ENCODE measurements at regions not wholly inside any gene's neighbourhood (a gene's known extent, or its start where the extent isn't known, plus 50 kb on each side); places are given as distances from the start of the nearest gene placed in this dataset.

DNA sequence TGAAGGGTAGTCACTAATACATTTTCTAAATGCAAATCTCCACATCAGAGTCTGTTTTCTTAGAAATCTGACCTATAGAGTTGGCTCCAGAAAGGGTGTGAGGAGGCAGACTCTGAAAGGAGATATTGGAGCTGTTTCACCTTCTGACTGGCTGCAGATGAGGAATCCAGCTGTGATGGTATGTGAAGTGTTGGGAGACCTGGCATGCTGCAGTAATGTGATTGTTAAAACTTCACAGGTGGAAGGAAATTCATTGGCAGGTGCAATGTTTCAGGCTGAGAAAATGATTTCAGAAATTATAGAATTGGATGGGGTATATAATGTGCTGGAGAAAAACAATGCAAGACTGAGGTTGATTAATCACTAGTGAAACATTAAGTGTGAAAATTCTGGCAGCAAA is 1134.0 kb upstream of the LRRN3 start:
- DNase-seq = no peak

DNA sequence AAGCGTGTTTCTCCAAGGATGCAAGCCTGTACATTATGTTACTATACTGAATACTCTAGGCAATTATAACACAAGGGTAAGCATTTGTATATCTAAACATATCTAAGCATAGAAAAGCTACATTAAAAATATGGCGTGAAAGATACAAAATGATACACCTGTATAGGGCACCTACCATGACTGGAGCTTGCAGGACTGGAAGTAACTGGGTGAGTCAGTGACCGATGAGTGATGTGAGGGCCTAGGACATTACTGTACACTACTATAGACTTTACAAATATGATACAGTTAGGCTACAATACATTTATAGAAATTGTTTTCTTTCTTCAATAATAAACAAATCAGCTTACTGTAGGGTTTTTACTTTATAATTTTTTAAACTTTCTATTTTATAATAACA is 1127.2 kb upstream of the LRRN3 start:
- no peak for DNase-seq

DNA sequence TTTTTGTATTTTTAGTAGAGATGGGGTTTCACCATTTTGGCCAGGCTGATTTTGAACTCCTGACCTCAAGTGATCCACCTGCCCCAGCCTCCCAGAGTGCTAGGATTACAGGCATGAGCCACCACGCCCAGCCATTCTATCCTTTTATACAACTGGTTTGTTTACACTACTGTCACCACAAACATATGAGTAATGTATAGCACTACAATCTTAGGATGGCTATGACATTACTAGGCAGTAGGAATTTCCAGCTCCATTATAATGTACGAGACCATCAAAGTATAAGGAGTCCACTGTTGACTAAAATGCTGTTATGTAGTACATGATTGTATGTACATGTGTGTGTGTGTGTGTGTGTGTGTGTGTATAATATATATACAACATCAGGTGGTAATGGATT is 1126.1 kb upstream of the LRRN3 start:
- DNase-seq = no peak

GRCh38 chr7:109967406-109967805 is 1123.5 kb upstream of the LRRN3 start:
- no peak for DNase-seq

DNA sequence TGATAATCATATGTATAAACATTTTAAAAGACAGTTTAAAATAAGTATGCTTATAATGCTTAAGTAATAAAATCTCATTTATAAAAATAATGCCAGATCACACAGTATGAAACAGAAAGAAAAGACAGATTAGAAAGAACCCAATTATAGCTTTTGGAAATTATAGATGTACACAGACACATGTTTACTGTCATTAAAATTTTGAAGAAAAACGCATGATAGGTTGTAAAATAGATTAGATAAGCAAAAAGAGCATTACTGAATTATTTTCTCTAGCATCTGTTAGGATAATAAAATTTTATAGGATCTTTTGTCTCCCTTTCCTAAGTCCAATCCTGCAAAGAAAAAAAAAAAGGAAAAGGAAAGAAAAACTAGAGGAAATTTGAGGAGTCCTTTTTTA is 1107.3 kb upstream of the LRRN3 start:
- no peak for DNase-seq

- no peak for DNase-seq
Observed at GRCh38 chr7:109984729-109985128, 1106.2 kb upstream of the LRRN3 start.

DNA sequence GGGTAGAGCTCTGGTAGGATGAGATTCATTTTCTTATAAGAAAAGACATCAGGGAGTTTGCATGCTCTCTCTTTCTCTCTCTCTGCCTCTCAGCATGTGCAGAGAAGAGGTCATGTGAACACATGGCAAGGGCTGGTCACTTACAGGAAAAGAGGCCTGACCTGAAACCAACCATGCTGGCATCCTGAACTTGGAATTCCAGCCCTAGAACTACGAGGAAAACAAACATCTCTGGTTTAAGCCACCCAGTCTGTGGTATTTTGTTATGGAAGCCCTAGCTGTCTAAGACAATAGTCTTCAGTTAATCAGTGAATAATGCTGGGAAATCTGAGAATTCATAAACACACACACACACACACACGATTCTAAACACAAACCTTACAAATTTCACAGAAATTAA is 1104.2 kb upstream of the LRRN3 start:
- DNase-seq = no peak

DNA sequence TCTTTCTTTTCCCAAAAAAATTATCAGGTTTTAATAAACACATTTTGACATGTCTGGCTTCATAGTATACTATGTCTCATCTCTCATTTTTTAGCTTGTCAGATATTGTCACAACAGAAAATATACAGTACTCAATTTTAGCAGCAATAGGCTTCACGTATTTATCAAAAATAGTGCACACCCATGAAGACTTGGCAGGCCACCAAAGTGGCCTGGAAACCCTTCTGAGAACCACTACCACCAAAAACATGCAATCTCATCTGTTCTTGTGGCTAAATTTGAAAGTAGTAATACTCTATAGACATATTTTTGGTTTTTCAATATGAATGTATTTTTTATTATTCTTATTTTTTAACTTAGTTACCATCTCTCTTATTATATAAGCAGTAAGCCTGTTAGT is 1094.5 kb upstream of the LRRN3 start:
- DNase-seq = no peak

DNA sequence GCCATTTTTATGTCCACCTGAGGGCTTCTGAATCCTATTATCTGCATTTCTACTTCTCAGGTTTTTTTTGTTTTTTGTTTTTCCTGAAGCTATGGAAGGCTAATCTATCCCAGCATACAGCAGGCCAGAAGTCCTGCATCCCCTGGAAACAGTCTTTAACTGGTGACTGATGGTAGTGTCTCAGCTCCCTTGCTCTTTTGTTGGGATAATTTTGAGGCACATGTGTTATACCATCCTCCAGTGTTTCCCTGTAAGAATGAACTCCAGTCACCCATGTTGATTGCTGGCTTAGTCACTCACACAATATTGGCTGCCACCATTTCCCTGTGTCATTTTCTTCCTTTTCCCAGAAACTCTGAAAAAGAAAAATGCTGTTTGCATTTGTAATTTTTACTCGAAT is 1094.0 kb upstream of the LRRN3 start:
- no peak for DNase-seq

- no peak for DNase-seq
Observed at GRCh38 chr7:109997837-109998236, 1093.1 kb upstream of the LRRN3 start.

DNA sequence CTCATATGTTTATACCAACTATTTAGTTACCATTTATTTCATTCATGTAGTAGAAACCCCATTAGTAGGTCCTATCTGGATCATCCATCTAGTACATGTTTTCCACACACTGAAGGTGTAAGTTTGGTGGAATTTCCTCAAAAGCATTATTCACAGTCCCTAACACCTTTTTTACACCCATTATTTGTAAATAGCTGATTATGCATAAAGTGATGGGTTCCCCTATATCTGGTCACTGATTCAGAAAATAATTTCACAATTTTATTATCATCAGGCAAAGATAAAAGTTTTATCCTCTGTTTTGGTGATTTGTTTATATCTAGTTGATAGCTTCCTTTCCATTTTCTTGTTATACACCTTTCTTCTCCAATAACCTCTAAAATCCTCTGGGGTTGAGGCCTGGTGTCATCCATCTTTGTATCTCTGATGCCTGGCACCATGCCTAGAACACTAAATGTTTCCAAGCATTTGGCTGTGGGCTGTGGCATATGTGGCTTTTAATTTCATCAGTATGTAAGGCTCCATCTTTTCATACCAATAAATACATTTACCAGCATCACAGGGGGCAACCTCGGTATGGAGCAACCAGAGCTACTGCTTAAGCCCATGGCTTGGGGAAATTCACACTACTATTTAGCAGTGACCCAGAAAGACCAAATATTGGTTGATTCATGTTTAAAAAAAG is 1089.5 kb upstream of the LRRN3 start:
- no peak for DNase-seq

DNA sequence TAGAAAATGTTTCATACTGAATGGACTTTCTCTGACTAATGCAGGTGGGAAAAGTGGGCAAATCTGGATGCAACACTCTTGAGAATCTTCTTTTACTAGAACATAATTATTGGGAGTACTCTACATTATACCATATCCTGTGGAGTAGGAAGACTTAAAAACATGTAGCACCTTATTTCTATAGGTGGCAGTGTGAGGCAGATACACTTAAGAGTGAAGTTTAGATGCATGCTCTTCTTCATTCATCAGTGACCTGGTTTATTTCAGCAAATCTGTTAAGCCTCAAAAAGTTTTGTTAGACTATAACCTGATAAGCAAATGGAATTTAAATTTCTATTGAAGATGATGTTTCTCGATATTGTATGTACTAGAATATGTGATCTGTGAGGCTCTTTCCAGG is 1087.1 kb upstream of the LRRN3 start:
- no peak for DNase-seq

- DNase-seq = no peak
Observed at GRCh38 chr7:110007320-110008063, 1083.4 kb upstream of the LRRN3 start.

- DNase-seq = no peak
Observed at GRCh38 chr7:110010359-110010758, 1080.6 kb upstream of the LRRN3 start.

DNA sequence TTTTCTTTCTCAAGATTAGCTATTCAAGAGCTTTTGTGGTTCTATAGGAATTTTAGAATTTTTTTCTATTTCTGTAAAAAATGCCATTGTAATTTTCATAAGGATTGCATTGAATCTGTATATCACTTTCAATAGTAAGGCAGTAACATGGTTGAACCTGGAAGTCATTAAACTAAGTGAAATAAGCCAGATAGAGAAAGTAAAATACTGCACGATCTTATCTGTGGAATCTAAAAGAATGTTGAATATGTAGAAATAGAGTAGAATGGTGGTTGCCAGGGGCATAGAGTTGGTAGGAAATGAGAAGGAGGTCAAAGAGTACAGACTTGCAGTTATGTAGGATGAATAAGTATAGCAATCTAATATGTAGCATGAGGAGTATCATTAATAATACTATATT is 1073.5 kb upstream of the LRRN3 start:
- no peak for DNase-seq

- DNase-seq = no peak
Observed at GRCh38 chr7:110027385-110027784, 1063.5 kb upstream of the LRRN3 start.

DNA sequence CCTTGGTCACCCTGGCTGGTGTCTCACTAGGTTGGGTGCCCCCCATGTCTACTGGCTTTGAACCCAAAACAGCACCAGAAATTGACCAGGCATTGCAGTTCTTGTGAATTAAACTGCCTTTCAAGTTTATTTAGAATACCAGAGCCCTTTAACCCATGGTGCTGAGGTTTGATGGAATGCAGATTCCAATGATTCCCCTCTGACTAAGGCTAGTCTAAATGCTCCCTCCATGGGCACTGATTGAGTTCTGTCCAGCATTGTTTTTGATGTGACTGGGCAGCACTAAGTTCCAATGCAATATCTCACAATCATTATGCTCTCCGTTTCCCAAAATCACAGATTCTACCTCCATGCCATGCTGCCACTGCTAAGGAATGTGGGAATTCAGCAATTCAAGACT is 1047.4 kb upstream of the LRRN3 start:
- no peak for DNase-seq

GRCh38 chr7:110050785-110051184 is 1040.1 kb upstream of the LRRN3 start:
- no peak for DNase-seq

DNA sequence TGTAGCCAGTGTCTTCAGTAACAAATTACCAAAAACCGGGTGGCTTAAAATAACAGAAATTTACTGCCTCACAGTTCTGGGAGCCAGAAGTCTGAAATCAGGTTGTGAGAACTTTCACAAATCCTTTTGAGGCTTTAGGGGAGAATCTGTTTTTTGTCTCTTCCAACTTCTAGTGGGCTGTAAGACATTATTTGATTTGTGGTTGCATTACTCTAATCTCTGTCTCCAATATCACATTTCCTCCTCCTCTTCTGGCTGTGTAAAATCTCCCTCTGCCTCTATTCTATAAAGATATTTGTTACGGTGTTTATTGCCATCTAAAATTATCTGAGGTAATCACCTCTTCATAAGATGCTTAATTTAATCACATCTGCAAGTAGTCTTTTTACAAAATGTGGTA is 1039.6 kb upstream of the LRRN3 start:
- no peak for DNase-seq

- DNase-seq = no peak
Observed at GRCh38 chr7:110056331-110056730, 1034.6 kb upstream of the LRRN3 start.

DNA sequence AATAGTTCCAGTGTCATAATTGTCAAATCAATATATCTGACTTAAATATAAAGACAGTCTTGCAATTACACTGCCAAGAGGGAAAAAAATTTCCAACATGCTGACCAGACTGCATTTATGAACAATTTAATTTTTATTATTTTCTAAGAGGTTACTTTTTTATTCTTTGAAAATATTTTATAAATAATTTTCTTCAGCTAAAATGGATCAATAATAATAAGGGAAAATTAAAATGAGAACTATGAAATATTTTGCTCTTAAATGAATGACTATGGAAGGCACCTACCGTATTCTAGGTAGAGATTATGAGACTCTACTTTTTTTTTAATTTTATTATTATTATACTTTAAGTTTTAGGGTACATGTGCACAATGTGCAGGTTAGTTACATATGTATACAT is 1032.5 kb upstream of the LRRN3 start:
- no peak for DNase-seq

DNA sequence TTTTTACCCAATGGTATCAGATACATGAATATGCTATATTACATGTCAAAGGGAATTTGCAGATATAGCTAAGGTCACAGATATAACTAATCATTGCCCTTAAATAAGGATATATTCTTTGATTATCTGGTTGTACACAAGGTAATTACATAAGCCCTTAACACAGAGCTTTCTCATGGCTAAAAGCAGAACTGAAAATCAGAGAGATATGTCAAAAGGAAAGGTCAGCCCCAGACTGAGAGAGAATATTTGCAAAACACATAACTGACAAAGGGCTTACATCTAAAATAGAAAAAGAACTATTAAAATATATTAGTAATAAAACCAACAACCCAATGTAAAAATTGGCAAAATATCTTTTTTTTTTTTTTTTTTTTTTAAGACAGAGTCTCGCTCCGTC is 1029.5 kb upstream of the LRRN3 start:
- no peak for DNase-seq

DNA sequence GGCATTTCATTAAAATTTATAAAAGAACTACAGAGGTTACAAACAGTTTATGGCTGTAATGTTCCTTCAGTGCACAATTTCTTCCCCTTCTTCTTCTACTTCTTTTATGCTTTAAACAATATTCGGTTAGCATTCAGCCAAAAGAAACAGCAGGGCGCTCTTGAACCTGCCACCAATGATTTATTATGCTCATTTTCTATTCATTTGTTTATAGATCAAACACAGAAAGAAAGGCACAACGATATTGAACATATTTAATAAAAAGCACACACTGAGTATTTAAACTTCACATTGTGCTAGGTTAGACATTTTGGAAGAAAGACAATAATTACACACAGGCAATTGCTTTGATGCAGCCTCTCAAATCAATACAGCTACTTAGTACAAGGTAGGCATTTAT is 1025.8 kb upstream of the LRRN3 start:
- no peak for DNase-seq

- DNase-seq = no peak
Observed at GRCh38 chr7:110066843-110067242, 1024.1 kb upstream of the LRRN3 start.

DNA sequence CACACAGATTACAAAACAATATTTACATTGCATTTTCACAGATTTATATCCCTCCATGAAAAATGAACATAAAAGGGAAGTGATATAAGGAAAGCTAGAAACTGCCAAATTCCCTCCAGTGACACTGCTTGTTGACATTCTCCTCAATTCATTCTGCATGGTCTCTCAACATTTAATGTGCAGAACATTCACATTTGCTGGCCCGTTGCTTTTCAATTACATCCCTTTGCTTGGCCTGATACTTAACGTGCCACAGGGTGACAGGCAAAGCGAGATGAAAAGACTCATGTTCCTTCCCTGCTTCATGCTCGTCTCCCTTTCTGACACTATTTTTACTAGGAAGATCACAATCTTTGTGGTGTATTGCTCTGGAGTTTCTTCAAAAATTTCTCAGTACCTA is 1019.7 kb upstream of the LRRN3 start:
- DNase-seq = no peak
